Osteoblast (primary cell): ENCODE measurements at regions not wholly inside any gene's neighbourhood (a gene's known extent, or its start where the extent isn't known, plus 50 kb on each side); places are given as distances from the start of the nearest gene placed in this dataset.

ENCODE experiments used
- DNase-seq: peaks from one replicate; pipeline ENCODE4 v3.0.0; 2011; ENCODE audit warnings: low spot score, mixed read lengths; ENCODE audit not compliant: insufficient read length; ENCODE audit errors: missing footprints
- H2AFZ ChIP-seq: 2 replicates; pipeline ENCODE4 v1.6.0; 2011; ENCODE audit warnings: mild to moderate bottlenecking, low read length
- H3K27ac ChIP-seq: 2 replicates; pipeline ENCODE4 v1.5.1; 2011; ENCODE audit warnings: mild to moderate bottlenecking, low read depth, low read length, moderate library complexity
- H3K27me3 ChIP-seq: 2 replicates; pipeline ENCODE4 v1.6.0; 2012; ENCODE audit warnings: mild to moderate bottlenecking, control low read depth, inconsistent platforms, low read length, moderate library complexity; ENCODE audit not compliant: insufficient read depth
- H3K36me3 ChIP-seq: 2 replicates; pipeline ENCODE4 v1.5.1; 2011; ENCODE audit warnings: mild to moderate bottlenecking, low read length, control low read depth, moderate library complexity; ENCODE audit not compliant: insufficient read depth
- H3K4me1 ChIP-seq: 2 replicates; pipeline ENCODE4 v1.5.1; 2011; ENCODE audit warnings: mild to moderate bottlenecking, low read length, control low read depth, moderate library complexity; ENCODE audit not compliant: insufficient read depth
- H3K4me2 ChIP-seq: 2 replicates; pipeline ENCODE4 v1.6.0; 2011; ENCODE audit warnings: mild to moderate bottlenecking, low read length; ENCODE audit not compliant: insufficient read depth
- H3K4me3 ChIP-seq: fragments of 200-600 bp; sonication (generic); 3 replicates; pipeline ENCODE4 v1.5.1; 2012; ENCODE audit warnings: mild to moderate bottlenecking, low read length, inconsistent platforms; ENCODE audit not compliant: insufficient read depth
- H3K79me2 ChIP-seq: 2 replicates; pipeline ENCODE4 v1.6.0; 2012; ENCODE audit warnings: mild to moderate bottlenecking, low read length, control low read depth, inconsistent platforms; ENCODE audit not compliant: insufficient read depth
- H3K9me3 ChIP-seq: 2 replicates; pipeline ENCODE4 v1.5.1; 2011; ENCODE audit warnings: low read depth, low read length, control low read depth
- H4K20me1 ChIP-seq: 2 replicates; pipeline ENCODE4 v1.6.0; 2012; ENCODE audit warnings: mild to moderate bottlenecking, low read length, control low read depth; ENCODE audit not compliant: insufficient read depth
- CTCF ChIP-seq: IDR thresholded peaks from 2 replicates; pipeline ENCODE4 v1.5.1; 2011; ENCODE audit warnings: mild to moderate bottlenecking, low read depth, low read length, moderate library complexity; ENCODE audit errors: extremely low read depth

GRCh38 chr1:200238311-200238710 lies 171.5 kb downstream of the ZNF281 start:
- H3K4me2 ChIP-seq: no peak overlapping the region
- no peak for TF ChIP-seq CTCF
- H3K9me3 ChIP-seq: no peaks in the 10 kb centered on the region
- no peak for DNase-seq
- no peak overlapping the region for H3K4me3 ChIP-seq
- no peaks in the 10 kb centered on the region for H3K79me2 ChIP-seq
- no peaks in the 10 kb centered on the region for H3K36me3 ChIP-seq
- H2AFZ ChIP-seq: no peak overlapping the region
- H3K4me1 ChIP-seq: peaks cover 10% of the 10 kb centered on the region
- no peaks in the 10 kb centered on the region for H3K27me3 ChIP-seq
- no peak overlapping the region for H3K27ac ChIP-seq
- no peaks in the 10 kb centered on the region for H4K20me1 ChIP-seq

- H3K4me1 ChIP-seq: peaks cover 22% of the 10 kb centered on the region
- no peak for TF ChIP-seq CTCF
- H3K27ac ChIP-seq: no peak overlapping the region
- no peak overlapping the region for H3K4me2 ChIP-seq
- DNase-seq: no peak
- H3K27me3 ChIP-seq: no peaks in the 10 kb centered on the region
- H3K9me3 ChIP-seq: no peaks in the 10 kb centered on the region
- no peak overlapping the region for H2AFZ ChIP-seq
- H3K4me3 ChIP-seq: no peak overlapping the region
- H3K36me3 ChIP-seq: no peaks in the 10 kb centered on the region
- no peaks in the 10 kb centered on the region for H3K79me2 ChIP-seq
- no peaks in the 10 kb centered on the region for H4K20me1 ChIP-seq
Measured at GRCh38 chr1:200237066-200237465, 172.8 kb downstream of the ZNF281 start.

- no peaks in the 10 kb centered on the region for H3K9me3 ChIP-seq
- no peak for TF ChIP-seq CTCF
- peaks cover 32% of the 10 kb centered on the region for H3K4me1 ChIP-seq
- H3K4me2 ChIP-seq: no peak overlapping the region
- no peaks in the 10 kb centered on the region for H3K27me3 ChIP-seq
- no peaks in the 10 kb centered on the region for H3K79me2 ChIP-seq
- DNase-seq: no peak
- H2AFZ ChIP-seq: peak overlapping the region; percentile 16
- no peak overlapping the region for H3K4me3 ChIP-seq
- H3K27ac ChIP-seq: no peak overlapping the region
- no peaks in the 10 kb centered on the region for H3K36me3 ChIP-seq
- H4K20me1 ChIP-seq: no peaks in the 10 kb centered on the region
Measured at GRCh38 chr1:200234938-200235337, 174.9 kb downstream of the ZNF281 start.

GRCh38 chr1:200233393-200233792 lies 176.4 kb downstream of the ZNF281 start:
- Histone ChIP-seq H3K9me3 (no peaks in the 10 kb centered on the region), H3K4me3 (no peak overlapping the region), H3K27me3 (no peaks in the 10 kb centered on the region), H3K79me2 (no peaks in the 10 kb centered on the region), H4K20me1 (no peaks in the 10 kb centered on the region), H3K27ac (peak overlapping the region; percentile 69), H3K4me2 (peak overlapping the region; percentile 65), H3K36me3 (no peaks in the 10 kb centered on the region), H3K4me1 (peaks cover 33% of the 10 kb centered on the region), H2AFZ (peak overlapping the region; percentile 82)
- TF ChIP-seq CTCF: no peak
- peak; percentile 43 for DNase-seq
